ENCODE measurements at regions not wholly inside any gene's neighbourhood (a gene's known extent, or its start where the extent isn't known, plus 50 kb on each side); places are given as distances from the start of the nearest gene placed in this dataset.

DNA sequence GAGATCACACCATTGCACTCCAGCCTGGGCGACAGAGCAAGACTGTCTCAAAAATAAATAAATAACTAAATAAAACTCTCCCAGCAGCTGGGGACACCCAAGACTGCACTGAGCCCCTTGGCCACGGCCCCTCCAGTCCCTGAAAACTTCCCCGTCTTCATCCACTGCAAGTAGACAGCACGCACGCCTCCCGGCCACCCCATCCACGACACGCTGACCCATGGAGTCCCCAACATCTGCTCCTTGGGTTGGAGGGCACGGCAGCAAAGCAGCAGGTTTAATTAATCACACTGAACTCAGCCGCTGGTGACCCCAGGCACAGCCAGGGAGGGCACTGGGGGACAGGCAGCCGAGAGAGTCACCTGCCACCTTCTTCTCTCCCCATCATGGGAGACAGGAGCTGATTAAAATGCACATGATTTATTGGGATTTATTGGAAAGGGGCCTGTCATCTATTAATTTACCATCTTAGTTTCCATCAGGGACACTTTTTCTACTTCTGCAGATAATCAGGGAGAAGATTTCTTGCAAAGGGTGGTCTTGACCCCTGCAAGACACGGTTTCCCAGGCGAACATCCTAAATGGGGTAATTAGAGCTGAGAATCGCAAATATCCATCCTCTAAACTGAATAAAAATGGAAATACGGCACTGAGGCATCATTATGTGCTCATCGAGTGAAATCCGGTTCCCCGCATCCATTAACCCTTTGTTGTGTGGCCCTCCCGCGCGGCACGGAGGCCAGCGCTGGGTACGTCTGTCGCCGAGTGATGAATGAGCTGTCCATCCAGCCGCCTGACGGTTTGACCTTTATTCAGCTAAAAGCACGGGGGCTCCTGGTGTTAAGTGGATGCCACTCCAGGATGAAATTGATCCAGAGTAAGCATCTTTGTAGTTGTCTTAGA, 178.3 kb downstream of the BRD1 start:
- no peak for TF ChIP-seq CTCF (conservative IDR thresholded peaks at IDR 0.05; ENCODE audit: low read depth, low read length)
- no peak for TF ChIP-seq POLR2A (IDR thresholded peaks at IDR 0.05; ENCODE audit: low read depth, low read length)
- TF ChIP-seq RCOR1 (IDR thresholded peaks at IDR 0.05; ENCODE audit: insufficient replicate concordance, low read length) = no peak
- no peak for TF ChIP-seq BHLHE40 (IDR thresholded peaks at IDR 0.05; ENCODE audit: low read depth, low read length)
- TF ChIP-seq MXI1 (IDR thresholded peaks at IDR 0.05; ENCODE audit: borderline replicate concordance, low read depth, low read length) = no peak
- TF ChIP-seq NFE2L2 (IDR thresholded peaks at IDR 0.05; ENCODE audit: low read depth, low read length) = no peak
- no peak for TF ChIP-seq CEBPB (IDR thresholded peaks at IDR 0.05; ENCODE audit: low read depth, low read length)
- no peak for TF ChIP-seq RAD21 (IDR thresholded peaks at IDR 0.05; ENCODE audit: low read length)
- no peak for TF ChIP-seq SMC3 (IDR thresholded peaks at IDR 0.05; ENCODE audit: low read depth, low read length)
- TF ChIP-seq RFX5 (IDR thresholded peaks at IDR 0.05; ENCODE audit: low read depth, low read length) = no peak
- TF ChIP-seq, protein P1, sequence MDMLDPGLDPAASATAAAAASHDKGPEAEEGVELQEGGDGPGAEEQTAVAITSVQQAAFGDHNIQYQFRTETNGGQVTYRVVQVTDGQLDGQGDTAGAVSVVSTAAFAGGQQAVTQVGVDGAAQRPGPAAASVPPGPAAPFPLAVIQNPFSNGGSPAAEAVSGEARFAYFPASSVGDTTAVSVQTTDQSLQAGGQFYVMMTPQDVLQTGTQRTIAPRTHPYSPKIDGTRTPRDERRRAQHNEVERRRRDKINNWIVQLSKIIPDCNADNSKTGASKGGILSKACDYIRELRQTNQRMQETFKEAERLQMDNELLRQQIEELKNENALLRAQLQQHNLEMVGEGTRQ (IDR thresholded peaks at IDR 0.05; ENCODE audit: low read depth, low read length) = no peak
- TF ChIP-seq FOS (IDR thresholded peaks at IDR 0.05; ENCODE audit: low read depth, low read length) = no peak
- TF ChIP-seq MAZ (IDR thresholded peaks at IDR 0.05; ENCODE audit: borderline replicate concordance, low read depth, low read length) = no peak
- TF ChIP-seq, protein P2, sequence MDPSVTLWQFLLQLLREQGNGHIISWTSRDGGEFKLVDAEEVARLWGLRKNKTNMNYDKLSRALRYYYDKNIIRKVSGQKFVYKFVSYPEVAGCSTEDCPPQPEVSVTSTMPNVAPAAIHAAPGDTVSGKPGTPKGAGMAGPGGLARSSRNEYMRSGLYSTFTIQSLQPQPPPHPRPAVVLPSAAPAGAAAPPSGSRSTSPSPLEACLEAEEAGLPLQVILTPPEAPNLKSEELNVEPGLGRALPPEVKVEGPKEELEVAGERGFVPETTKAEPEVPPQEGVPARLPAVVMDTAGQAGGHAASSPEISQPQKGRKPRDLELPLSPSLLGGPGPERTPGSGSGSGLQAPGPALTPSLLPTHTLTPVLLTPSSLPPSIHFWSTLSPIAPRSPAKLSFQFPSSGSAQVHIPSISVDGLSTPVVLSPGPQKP (IDR thresholded peaks at IDR 0.05; ENCODE audit: borderline replicate concordance, low read depth, low read length) = no peak

Measured in IMR-90 (cell line).